H1 (cell line): ENCODE measurements at regions not wholly inside any gene's neighbourhood (a gene's known extent, or its start where the extent isn't known, plus 50 kb on each side); places are given as distances from the start of the nearest gene placed in this dataset.

Experiments
- CTCF ChIA-PET: fragments of 300-600 bp; sonication (Branson Sonifier 250); formaldehyde crosslinking; loops from one replicate; lab custom pipeline; 2021; ENCODE audit not compliant: partially characterized antibody; lab: Charles Lee
- POLR2A ChIA-PET: fragments of 300-600 bp; sonication (Branson Sonifier 250); formaldehyde crosslinking; loops from one replicate; lab custom pipeline; 2021; ENCODE audit warnings: inconsistent platforms; ENCODE audit not compliant: partially characterized antibody; lab: Charles Lee
- DNase-seq, 2 experiments: peaks; one replicate each; pipeline versions ENCODE4 v3.0.0 to v3.0.0-alpha.2; 2010 to 2022; ENCODE audit warnings: low spot score in 2 of 2, low read depth in 1 of 2, mixed read lengths in 1 of 2
- FAIRE-seq: peaks from 2 replicates; lab custom pipeline; 2011; peaks lifted over from hg19 to GRCh38; lab: Jason Lieb, UNC
- H2AFZ ChIP-seq: 2 replicates; pipeline ENCODE4 v1.8.1; 2012; ENCODE audit warnings: low read length, inconsistent platforms
- H2AK5ac ChIP-seq: 2 replicates; pipeline ENCODE4 v1.6.1; 2013; ENCODE audit warnings: low read depth, low read length
- H2BK120ac ChIP-seq: replicated peaks from 2 replicates; pipeline ENCODE3; 2013; ENCODE audit warnings: low read depth, low read length, inconsistent platforms
- H2BK12ac ChIP-seq: 2 replicates; pipeline ENCODE4 v1.6.1; 2013; ENCODE audit warnings: low read depth, low read length
- H2BK15ac ChIP-seq: 2 replicates; pipeline ENCODE4 v1.6.1; 2013; ENCODE audit warnings: low read length
- H2BK20ac ChIP-seq: 2 replicates; pipeline ENCODE4 v1.6.1; 2013; ENCODE audit warnings: low read length
- H2BK5ac ChIP-seq: 2 replicates; pipeline ENCODE4 v1.6.1; 2013; ENCODE audit warnings: low read depth, low read length
- H3K14ac ChIP-seq: 2 replicates; pipeline ENCODE4 v1.6.1; 2013; ENCODE audit warnings: inconsistent platforms; ENCODE audit not compliant: insufficient read length
- H3K18ac ChIP-seq: 2 replicates; pipeline ENCODE4 v1.6.1; 2013; ENCODE audit warnings: low read length; ENCODE audit errors: extremely low read depth
- H3K23ac ChIP-seq: 2 replicates; pipeline ENCODE4 v1.6.1; 2013; ENCODE audit warnings: inconsistent platforms; ENCODE audit not compliant: insufficient read length
- H3K23me2 ChIP-seq: 2 replicates; pipeline ENCODE4 v1.6.1; 2013; ENCODE audit warnings: low read depth, low read length
- H3K27ac ChIP-seq: 2 replicates; pipeline ENCODE4 v1.6.1; 2011; ENCODE audit warnings: low read depth, low read length, inconsistent platforms
- H3K27me3 ChIP-seq, 4 experiments: replicated peaks in 1 of 4; 1 replicate in 1 of 4; 2 replicates in 3 of 4; pipeline versions ENCODE4 v1.6.1 to v1.8.1; 2011 to 2013; ENCODE audit warnings: low read length in 3 of 4, mild to moderate bottlenecking in 3 of 4, inconsistent platforms in 2 of 4, mixed read lengths in 2 of 4, moderate library complexity in 1 of 4; ENCODE audit not compliant: control insufficient read depth in 3 of 4, insufficient read depth in 3 of 4; ENCODE audit errors: extremely low read depth in 1 of 4
- H3K36me3 ChIP-seq, 4 experiments: 2 replicates each; pipeline versions ENCODE4 v1.6.1 to v1.8.1; 2011 to 2013; ENCODE audit warnings: mild to moderate bottlenecking in 4 of 4, low read length in 3 of 4, moderate library complexity in 2 of 4, control low read depth in 1 of 4, inconsistent platforms in 1 of 4; ENCODE audit not compliant: insufficient read depth in 4 of 4, control insufficient read depth in 2 of 4
- H3K4ac ChIP-seq: replicated peaks from 2 replicates; pipeline ENCODE3; 2013; ENCODE audit warnings: low read length, low read depth, mixed read lengths, inconsistent platforms; ENCODE audit not compliant: insufficient read length
- H3K4me1 ChIP-seq, 4 experiments: replicated peaks in 1 of 4; 1 replicate in 1 of 4; 2 replicates in 3 of 4; pipeline versions ENCODE4 v1.6.1 to v1.8.1; 2011 to 2013; ENCODE audit warnings: low read length in 3 of 4, inconsistent platforms in 2 of 4, mixed read lengths in 1 of 4; ENCODE audit not compliant: insufficient read depth in 4 of 4, control insufficient read depth in 3 of 4
- H3K4me2 ChIP-seq, 2 experiments: 2 replicates each; pipeline versions ENCODE4 v1.6.1 to v1.8.1; 2011 to 2013; ENCODE audit warnings: low read depth in 2 of 2, low read length in 2 of 2, control low read depth in 1 of 2, inconsistent platforms in 1 of 2, mild to moderate bottlenecking in 1 of 2; ENCODE audit not compliant: insufficient read depth in 1 of 2
- H3K4me3 ChIP-seq, 4 experiments: fragments of 200-600, 300-600 bp in 1 of 4; sonication (generic), shearing (Covaris generic), sonication (Bioruptor Twin) in 1 of 4; 2 replicates each; pipeline versions ENCODE4 v1.5.1 to v1.8.1; 2011 to 2016; ENCODE audit warnings: low read length in 4 of 4, low read depth in 3 of 4, control low read depth in 2 of 4, inconsistent platforms in 2 of 4, mild to moderate bottlenecking in 2 of 4, mixed read lengths in 1 of 4, moderate library complexity in 1 of 4; ENCODE audit not compliant: insufficient read depth in 2 of 4; ENCODE audit errors: extremely low read depth in 1 of 4
- H3K56ac ChIP-seq: replicated peaks from 2 replicates; pipeline ENCODE3; 2013; ENCODE audit warnings: low read depth, mild to moderate bottlenecking, mixed read lengths, low read length, inconsistent platforms; ENCODE audit not compliant: insufficient read length
- H3K79me1 ChIP-seq: 2 replicates; pipeline ENCODE4 v1.6.1; 2013; ENCODE audit warnings: low read depth, low read length, control low read depth
- H3K79me2 ChIP-seq, 2 experiments: 2 replicates each; pipeline versions ENCODE4 v1.6.1 to v1.8.1; 2012 to 2013; ENCODE audit warnings: low read length in 2 of 2, mild to moderate bottlenecking in 2 of 2, inconsistent platforms in 1 of 2; ENCODE audit not compliant: insufficient read depth in 2 of 2, control insufficient read depth in 1 of 2
- H3K9ac ChIP-seq, 4 experiments: replicated peaks in 1 of 4; 1 replicate in 1 of 4; 2 replicates in 3 of 4; pipeline versions ENCODE4 v1.6.1 to v1.8.1; 2011 to 2013; ENCODE audit warnings: low read depth in 3 of 4, low read length in 3 of 4, control low read depth in 2 of 4, mild to moderate bottlenecking in 2 of 4, moderate library complexity in 2 of 4, inconsistent platforms in 1 of 4; ENCODE audit errors: extremely low read depth in 1 of 4
- H3K9me3 ChIP-seq, 2 experiments: 2 replicates each; pipeline versions ENCODE4 v1.6.1 to v1.8.1; 2012 to 2013; ENCODE audit warnings: mild to moderate bottlenecking in 2 of 2, moderate library complexity in 2 of 2, control low read depth in 1 of 2, inconsistent platforms in 1 of 2, low read depth in 1 of 2, low read length in 1 of 2, mixed read lengths in 1 of 2; ENCODE audit not compliant: insufficient read depth in 2 of 2
- H4K20me1 ChIP-seq, 2 experiments: replicated peaks in 1 of 2; 2 replicates each; pipeline versions ENCODE3 to v1.8.1; 2011 to 2013; ENCODE audit warnings: inconsistent platforms in 2 of 2, low read length in 2 of 2, mild to moderate bottlenecking in 1 of 2; ENCODE audit not compliant: insufficient read depth in 2 of 2, control insufficient read depth in 1 of 2
- H4K5ac ChIP-seq: 2 replicates; pipeline ENCODE4 v1.6.1; 2013; ENCODE audit warnings: low read length, low read depth, mixed read lengths, inconsistent platforms; ENCODE audit not compliant: insufficient read length
- H4K8ac ChIP-seq: 2 replicates; pipeline ENCODE4 v1.8.0; 2013; ENCODE audit warnings: mild to moderate bottlenecking, moderate library complexity, low read length, inconsistent platforms; ENCODE audit not compliant: insufficient read depth; ENCODE audit errors: extremely low read depth
- H4K91ac ChIP-seq: replicated peaks from 2 replicates; pipeline ENCODE3; 2013; ENCODE audit warnings: low read length, mixed read lengths, inconsistent platforms; ENCODE audit not compliant: insufficient read length
- GABPA ChIP-seq: IDR thresholded peaks from 2 replicates; pipeline ENCODE4 v1.6.1; 2011; ENCODE audit warnings: mild to moderate bottlenecking, low read length, moderate library complexity, borderline replicate concordance; ENCODE audit not compliant: insufficient read depth
- TAF1 ChIP-seq: IDR thresholded peaks from 2 replicates; pipeline ENCODE4 v1.6.1; 2011; ENCODE audit warnings: mild to moderate bottlenecking, low read depth, low read length
- WGBS, 2 experiments: shearing (Covaris generic) in 1 of 2; methylation state at CpG; one replicate each; pipeline versions ENCODE4 v1.1.6 to v1.1.7; 2013 to 2015; ENCODE audit warnings: low lambda C conversion rate in 2 of 2, mixed read lengths in 2 of 2, inconsistent platforms in 1 of 2, low coverage in 1 of 2, missing lambda C conversion rate in 1 of 2; ENCODE audit not compliant: insufficient replicate concordance in 2 of 2, insufficient coverage in 1 of 2, insufficient read length in 1 of 2; ENCODE audit errors: extremely low coverage in 1 of 2, missing lambda C conversion rate in 1 of 2; 5-methylcytosine and 5-hydroxymethylcytosine counted together

GRCh38 chr5:24118351-24118750, 526.4 kb downstream of the CDH10 start:
- H3K79me1 ChIP-seq = no peaks in the 10 kb centered on the region
- H3K9me3 ChIP-seq = peaks cover 0 to 8% of the 10 kb centered on the region in 2 experiments; a peak in 1 of 4 replicates
- ChIA-PET POLR2A (no interaction called here), CTCF (no interaction called here)
- H3K56ac ChIP-seq = no peak overlapping the region
- no peak for DNase-seq
- H3K4me1 ChIP-seq = no peaks in the 10 kb centered on the region
- H4K8ac ChIP-seq = no peak overlapping the region
- H3K18ac ChIP-seq = no peak overlapping the region
- no peaks in the 10 kb centered on the region for H3K79me2 ChIP-seq
- H3K4ac ChIP-seq = no peak overlapping the region
- H3K9ac ChIP-seq = no peak overlapping the region
- H2AFZ ChIP-seq = no peak overlapping the region
- no peak overlapping the region for H2BK5ac ChIP-seq
- H3K27me3 ChIP-seq = no peaks in the 10 kb centered on the region
- 77% methylated on average over 2 of the region's 2 CpGs; no CpG with 5 or more reads in 1 of the 2 experiments for WGBS, 2 experiments
- no peak overlapping the region for H3K27ac ChIP-seq
- H4K91ac ChIP-seq = no peak overlapping the region
- H4K5ac ChIP-seq = no peak overlapping the region
- no peak overlapping the region for H3K14ac ChIP-seq
- no peak overlapping the region for H2BK12ac ChIP-seq
- H2BK120ac ChIP-seq = no peak overlapping the region
- no peak for FAIRE-seq
- no peaks in the 10 kb centered on the region for H4K20me1 ChIP-seq
- no peak overlapping the region for H2AK5ac ChIP-seq
- H3K4me3 ChIP-seq = no peak overlapping the region
- H3K23ac ChIP-seq = no peak overlapping the region
- H2BK20ac ChIP-seq = no peak overlapping the region
- no peak overlapping the region for H3K4me2 ChIP-seq
- H2BK15ac ChIP-seq = no peak overlapping the region
- H3K36me3 ChIP-seq = no peaks in the 10 kb centered on the region
- H3K23me2 ChIP-seq = no peaks in the 10 kb centered on the region
- TF ChIP-seq GABPA (no peak), TAF1 (no peak)
